Heart left ventricle (tissue), 13 donors: ENCODE measurements at regions not wholly inside any gene's neighbourhood (a gene's known extent, or its start where the extent isn't known, plus 50 kb on each side); places are given as distances from the start of the nearest gene placed in this dataset.

Source experiments
- POLR2A ChIP-seq, 2 donors: fragments of 450-650 bp; IDR thresholded peaks; one replicate each; pipeline ENCODE4 v1.6.1; 2017; ENCODE audit warnings: antibody characterized with exemption in 2 of 2, mild to moderate bottlenecking in 2 of 2, moderate library complexity in 2 of 2
- TF ChIP-seq, protein P1 (sequence below), 12 donors: fragments of 200-600 bp; sonication (generic) in 4 of 12; IDR thresholded peaks; one replicate each; pipeline versions ENCODE4 v1.5.0 to v1.8.0; 2018 to 2022; ENCODE audit warnings: antibody characterized with exemption in 12 of 12, mild to moderate bottlenecking in 5 of 12
- donor health status: ischemic (EF 13 %, LVEDD 7.1; RV severe dilation, severe dysfunction).
- donor health status: DM: no; HTN: yes; CAD: no.
- donor health status: DM: no; HTN: no; CAD: no.
- donor health status: ischemic (EF 25% LVEDD 6.9; RV normal size, moderate dysfunction).
- donor health status: ischemic (EF 25% LVEDD 5.7; RV mildly dilated, moderate dysfunction).
- donor health status: ischemic (EF 35%, LVEDD 5.7; RV mildly dilated, moderate dysfunction).
- donor health status: nonischemic (EF 11% LVEDD 7.7; RV severe dilation, severe dysfunction).
- donor health status: DM: yes; HTN: yes; CAD: no.
- donor health status: PGD.
- donor health status: ischemic (EF 29% LVEDD 5.4; RV normal size, mild dysfunction).
- donor health status: nonischemic (EF 23%, LVEDD 6.1; RV moderate dilation, normal function).

DNA sequence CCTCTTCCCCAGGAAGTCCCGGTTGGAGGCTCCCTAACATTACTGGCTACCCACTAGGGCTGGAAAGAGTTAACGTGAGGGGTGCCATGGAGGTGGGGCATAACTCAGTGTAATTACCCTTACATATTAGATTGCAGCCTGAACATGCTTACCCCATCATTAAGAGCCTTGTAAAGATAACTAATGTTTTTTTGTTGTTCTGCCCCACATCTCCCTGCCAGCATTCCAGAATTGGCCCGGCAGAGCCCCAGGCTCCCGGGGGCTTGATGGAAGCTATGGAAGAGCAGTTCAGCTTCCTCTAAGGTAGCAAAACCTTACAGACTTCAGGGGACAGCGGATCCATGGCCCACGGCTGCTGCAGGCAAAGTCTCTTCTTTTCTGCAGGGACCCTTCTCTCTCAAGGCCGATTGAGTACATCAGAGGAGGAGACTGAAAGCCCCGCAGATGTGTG, 166.1 kb upstream of the FOXQ1 start:
- TF ChIP-seq, protein P1, sequence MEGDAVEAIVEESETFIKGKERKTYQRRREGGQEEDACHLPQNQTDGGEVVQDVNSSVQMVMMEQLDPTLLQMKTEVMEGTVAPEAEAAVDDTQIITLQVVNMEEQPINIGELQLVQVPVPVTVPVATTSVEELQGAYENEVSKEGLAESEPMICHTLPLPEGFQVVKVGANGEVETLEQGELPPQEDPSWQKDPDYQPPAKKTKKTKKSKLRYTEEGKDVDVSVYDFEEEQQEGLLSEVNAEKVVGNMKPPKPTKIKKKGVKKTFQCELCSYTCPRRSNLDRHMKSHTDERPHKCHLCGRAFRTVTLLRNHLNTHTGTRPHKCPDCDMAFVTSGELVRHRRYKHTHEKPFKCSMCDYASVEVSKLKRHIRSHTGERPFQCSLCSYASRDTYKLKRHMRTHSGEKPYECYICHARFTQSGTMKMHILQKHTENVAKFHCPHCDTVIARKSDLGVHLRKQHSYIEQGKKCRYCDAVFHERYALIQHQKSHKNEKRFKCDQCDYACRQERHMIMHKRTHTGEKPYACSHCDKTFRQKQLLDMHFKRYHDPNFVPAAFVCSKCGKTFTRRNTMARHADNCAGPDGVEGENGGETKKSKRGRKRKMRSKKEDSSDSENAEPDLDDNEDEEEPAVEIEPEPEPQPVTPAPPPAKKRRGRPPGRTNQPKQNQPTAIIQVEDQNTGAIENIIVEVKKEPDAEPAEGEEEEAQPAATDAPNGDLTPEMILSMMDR (IDR thresholded peaks at IDR 0.05) = no peak
- TF ChIP-seq POLR2A (IDR thresholded peaks at IDR 0.05) = no peak
